IMR-90 (cell line): ENCODE measurements at regions not wholly inside any gene's neighbourhood (a gene's known extent, or its start where the extent isn't known, plus 50 kb on each side); places are given as distances from the start of the nearest gene placed in this dataset.

Experiments used
- BHLHE40 ChIP-seq: fragments of 150-350 bp; IDR thresholded peaks from 2 replicates; pipeline ENCODE4 v1.6.1; 2016; ENCODE audit warnings: mild to moderate bottlenecking, low read depth, low read length
- CEBPB ChIP-seq: IDR thresholded peaks from 2 replicates; pipeline ENCODE4 v1.6.1; 2012; ENCODE audit warnings: low read depth, low read length, improper control_type of control experiment
- MAFK ChIP-seq: IDR thresholded peaks from 2 replicates; pipeline ENCODE4 v1.6.1; 2012; ENCODE audit warnings: low read depth, low read length, improper control_type of control experiment
- MAZ ChIP-seq: IDR thresholded peaks from 2 replicates; pipeline ENCODE4 v1.6.1; 2012; ENCODE audit warnings: low read depth, mild to moderate bottlenecking, low read length, improper control_type of control experiment, moderate library complexity, borderline replicate concordance
- MXI1 ChIP-seq: IDR thresholded peaks from 2 replicates; pipeline ENCODE4 v1.6.1; 2012; ENCODE audit warnings: low read depth, mild to moderate bottlenecking, low read length, moderate library complexity, borderline replicate concordance
- POLR2A ChIP-seq: IDR thresholded peaks from 2 replicates; pipeline ENCODE4 v1.6.1; 2012; ENCODE audit warnings: mild to moderate bottlenecking, low read depth, low read length
- RAD21 ChIP-seq: IDR thresholded peaks from 2 replicates; pipeline ENCODE4 v1.6.1; 2012; ENCODE audit warnings: low read length, improper control_type of control experiment
- RCOR1 ChIP-seq: IDR thresholded peaks from 2 replicates; pipeline ENCODE4 v1.6.1; 2012; ENCODE audit warnings: mild to moderate bottlenecking, low read length, improper control_type of control experiment; ENCODE audit not compliant: insufficient replicate concordance
- RFX5 ChIP-seq: IDR thresholded peaks from 2 replicates; pipeline ENCODE4 v1.8.0; 2012; ENCODE audit warnings: low read depth, mild to moderate bottlenecking, low read length, moderate library complexity
- SMC3 ChIP-seq: fragments of 150-350 bp; IDR thresholded peaks from 2 replicates; pipeline ENCODE4 v1.6.1; 2016; ENCODE audit warnings: low read depth, mild to moderate bottlenecking, antibody characterized with exemption, low read length, moderate library complexity
- TF ChIP-seq, protein P1 (sequence below): conservative IDR thresholded peaks from 2 replicates; pipeline ENCODE4 v1.5.1; 2012; ENCODE audit warnings: mild to moderate bottlenecking, low read depth, low read length, improper control_type of control experiment
- TF ChIP-seq, protein P2 (sequence below): fragments of 150-350 bp; IDR thresholded peaks from 2 replicates; pipeline ENCODE4 v1.6.1; 2017; ENCODE audit warnings: mild to moderate bottlenecking, antibody characterized with exemption, low read length, low read depth
- TF ChIP-seq, protein P3 (sequence below): fragments of 150-350 bp; IDR thresholded peaks from 2 replicates; pipeline ENCODE4 v1.6.1; 2016; ENCODE audit warnings: low read depth, mild to moderate bottlenecking, low read length, moderate library complexity, borderline replicate concordance

DNA sequence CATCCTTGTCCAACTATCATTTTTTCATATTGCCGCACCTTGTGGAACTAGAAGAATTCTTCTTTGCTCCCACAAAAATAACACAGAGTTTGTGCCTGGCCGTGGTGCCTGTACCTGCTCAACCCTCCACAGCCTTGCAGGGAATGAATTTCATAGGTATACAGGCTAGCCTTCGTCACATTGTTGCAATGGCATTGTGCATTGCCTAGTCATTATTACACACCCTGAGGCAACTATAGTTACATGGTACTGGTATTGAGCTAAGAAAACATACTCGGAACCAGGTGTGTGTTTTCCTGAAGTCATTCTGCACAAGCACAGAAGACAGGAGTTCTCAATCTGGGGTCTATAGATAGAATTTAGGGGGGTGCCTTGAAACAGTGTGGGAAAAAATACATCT is 188.0 kb upstream of the CTAGE1 start:
- TF ChIP-seq, protein P1, sequence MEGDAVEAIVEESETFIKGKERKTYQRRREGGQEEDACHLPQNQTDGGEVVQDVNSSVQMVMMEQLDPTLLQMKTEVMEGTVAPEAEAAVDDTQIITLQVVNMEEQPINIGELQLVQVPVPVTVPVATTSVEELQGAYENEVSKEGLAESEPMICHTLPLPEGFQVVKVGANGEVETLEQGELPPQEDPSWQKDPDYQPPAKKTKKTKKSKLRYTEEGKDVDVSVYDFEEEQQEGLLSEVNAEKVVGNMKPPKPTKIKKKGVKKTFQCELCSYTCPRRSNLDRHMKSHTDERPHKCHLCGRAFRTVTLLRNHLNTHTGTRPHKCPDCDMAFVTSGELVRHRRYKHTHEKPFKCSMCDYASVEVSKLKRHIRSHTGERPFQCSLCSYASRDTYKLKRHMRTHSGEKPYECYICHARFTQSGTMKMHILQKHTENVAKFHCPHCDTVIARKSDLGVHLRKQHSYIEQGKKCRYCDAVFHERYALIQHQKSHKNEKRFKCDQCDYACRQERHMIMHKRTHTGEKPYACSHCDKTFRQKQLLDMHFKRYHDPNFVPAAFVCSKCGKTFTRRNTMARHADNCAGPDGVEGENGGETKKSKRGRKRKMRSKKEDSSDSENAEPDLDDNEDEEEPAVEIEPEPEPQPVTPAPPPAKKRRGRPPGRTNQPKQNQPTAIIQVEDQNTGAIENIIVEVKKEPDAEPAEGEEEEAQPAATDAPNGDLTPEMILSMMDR, result no peak
- TF ChIP-seq POLR2A, result no peak
- TF ChIP-seq MAFK, result no peak
- no peak for TF ChIP-seq RFX5
- no peak for TF ChIP-seq RCOR1
- TF ChIP-seq SMC3, result no peak
- TF ChIP-seq CEBPB, result no peak
- TF ChIP-seq, protein P2, sequence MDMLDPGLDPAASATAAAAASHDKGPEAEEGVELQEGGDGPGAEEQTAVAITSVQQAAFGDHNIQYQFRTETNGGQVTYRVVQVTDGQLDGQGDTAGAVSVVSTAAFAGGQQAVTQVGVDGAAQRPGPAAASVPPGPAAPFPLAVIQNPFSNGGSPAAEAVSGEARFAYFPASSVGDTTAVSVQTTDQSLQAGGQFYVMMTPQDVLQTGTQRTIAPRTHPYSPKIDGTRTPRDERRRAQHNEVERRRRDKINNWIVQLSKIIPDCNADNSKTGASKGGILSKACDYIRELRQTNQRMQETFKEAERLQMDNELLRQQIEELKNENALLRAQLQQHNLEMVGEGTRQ, result no peak
- no peak for TF ChIP-seq BHLHE40
- no peak for TF ChIP-seq RAD21
- no peak for TF ChIP-seq MXI1
- TF ChIP-seq, protein P3, sequence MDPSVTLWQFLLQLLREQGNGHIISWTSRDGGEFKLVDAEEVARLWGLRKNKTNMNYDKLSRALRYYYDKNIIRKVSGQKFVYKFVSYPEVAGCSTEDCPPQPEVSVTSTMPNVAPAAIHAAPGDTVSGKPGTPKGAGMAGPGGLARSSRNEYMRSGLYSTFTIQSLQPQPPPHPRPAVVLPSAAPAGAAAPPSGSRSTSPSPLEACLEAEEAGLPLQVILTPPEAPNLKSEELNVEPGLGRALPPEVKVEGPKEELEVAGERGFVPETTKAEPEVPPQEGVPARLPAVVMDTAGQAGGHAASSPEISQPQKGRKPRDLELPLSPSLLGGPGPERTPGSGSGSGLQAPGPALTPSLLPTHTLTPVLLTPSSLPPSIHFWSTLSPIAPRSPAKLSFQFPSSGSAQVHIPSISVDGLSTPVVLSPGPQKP, result no peak
- TF ChIP-seq MAZ, result no peak
